GM12864 (cell line): ENCODE measurements at regions not wholly inside any gene's neighbourhood (a gene's known extent, or its start where the extent isn't known, plus 50 kb on each side); places are given as distances from the start of the nearest gene placed in this dataset.

Source experiments
- DNase-seq: peaks from one replicate; pipeline ENCODE4 v3.0.0-alpha.2; 2011; ENCODE audit warnings: low read depth
- H3K4me3 ChIP-seq: 2 replicates; pipeline ENCODE4 v1.5.1; 2011; ENCODE audit warnings: mild to moderate bottlenecking, low read depth, low read length, control low read depth
- TF ChIP-seq, protein P1 (sequence below): IDR thresholded peaks from 2 replicates; pipeline ENCODE4 v1.5.1; 2011; ENCODE audit warnings: low read depth, mild to moderate bottlenecking, moderate library complexity, low read length, control low read depth, inconsistent platforms; ENCODE audit errors: missing control alignments

GRCh38 chr7:54888067-54888733, 129.2 kb upstream of the SEC61G start:
- DNase-seq = no peak
- no peak overlapping the region for H3K4me3 ChIP-seq
- TF ChIP-seq, protein P1, sequence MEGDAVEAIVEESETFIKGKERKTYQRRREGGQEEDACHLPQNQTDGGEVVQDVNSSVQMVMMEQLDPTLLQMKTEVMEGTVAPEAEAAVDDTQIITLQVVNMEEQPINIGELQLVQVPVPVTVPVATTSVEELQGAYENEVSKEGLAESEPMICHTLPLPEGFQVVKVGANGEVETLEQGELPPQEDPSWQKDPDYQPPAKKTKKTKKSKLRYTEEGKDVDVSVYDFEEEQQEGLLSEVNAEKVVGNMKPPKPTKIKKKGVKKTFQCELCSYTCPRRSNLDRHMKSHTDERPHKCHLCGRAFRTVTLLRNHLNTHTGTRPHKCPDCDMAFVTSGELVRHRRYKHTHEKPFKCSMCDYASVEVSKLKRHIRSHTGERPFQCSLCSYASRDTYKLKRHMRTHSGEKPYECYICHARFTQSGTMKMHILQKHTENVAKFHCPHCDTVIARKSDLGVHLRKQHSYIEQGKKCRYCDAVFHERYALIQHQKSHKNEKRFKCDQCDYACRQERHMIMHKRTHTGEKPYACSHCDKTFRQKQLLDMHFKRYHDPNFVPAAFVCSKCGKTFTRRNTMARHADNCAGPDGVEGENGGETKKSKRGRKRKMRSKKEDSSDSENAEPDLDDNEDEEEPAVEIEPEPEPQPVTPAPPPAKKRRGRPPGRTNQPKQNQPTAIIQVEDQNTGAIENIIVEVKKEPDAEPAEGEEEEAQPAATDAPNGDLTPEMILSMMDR = no peak

GRCh38 chr7:54888734-54889082, 129.7 kb upstream of the SEC61G start:
- TF ChIP-seq, protein P1 = no peak
- no peak overlapping the region for H3K4me3 ChIP-seq
- no peak for DNase-seq

GRCh38 chr7:54897891-54898290, 120.9 kb upstream of the EGFR start:
- no peak for DNase-seq
- H3K4me3 ChIP-seq = no peak overlapping the region
- TF ChIP-seq, protein P1 = no peak

GRCh38 chr7:54898659-54899340, 120.0 kb upstream of the EGFR start:
- TF ChIP-seq, protein P1 = no peak
- no peak overlapping the region for H3K4me3 ChIP-seq
- no peak for DNase-seq

DNA sequence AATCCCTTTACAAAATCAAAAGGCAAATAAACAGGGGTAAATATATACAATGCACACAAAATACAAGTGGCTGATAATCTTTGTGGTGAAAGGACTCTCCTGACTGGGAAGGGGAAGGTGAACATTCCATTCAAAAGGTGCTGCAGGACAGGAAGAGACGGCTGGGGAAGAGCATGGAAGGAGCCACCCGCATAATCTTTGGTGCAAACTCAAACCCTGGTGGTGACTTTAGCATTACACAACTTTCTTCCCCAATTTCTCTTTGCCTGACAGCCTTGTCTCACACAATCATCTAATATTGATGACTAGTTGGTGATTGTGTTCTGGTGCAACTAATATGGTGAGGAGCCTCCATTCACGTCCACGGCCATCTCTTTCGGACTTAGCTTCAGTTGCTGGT, 117.0 kb upstream of the EGFR start:
- TF ChIP-seq, protein P1 = no peak
- no peak overlapping the region for H3K4me3 ChIP-seq
- DNase-seq = no peak

DNA sequence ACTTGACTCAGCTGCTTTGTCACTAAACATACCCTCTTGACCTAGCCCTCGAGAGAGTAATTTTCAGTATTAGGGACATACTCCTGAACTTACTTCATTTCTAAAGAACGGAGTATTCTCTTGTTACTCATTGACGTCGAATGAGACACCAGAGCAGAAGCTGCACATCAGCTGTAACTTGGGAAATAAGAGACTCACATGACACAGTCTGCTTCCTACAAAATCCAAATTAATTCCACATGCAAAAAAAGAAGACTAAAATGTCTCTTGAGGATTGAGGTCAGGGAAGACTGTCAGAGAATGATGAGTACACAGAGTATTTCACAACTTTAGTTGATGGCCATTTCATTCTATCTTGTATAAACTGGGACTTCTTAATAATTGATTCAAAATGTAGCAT, 114.7 kb upstream of the EGFR start:
- TF ChIP-seq, protein P1 = no peak
- H3K4me3 ChIP-seq = no peak overlapping the region
- DNase-seq = no peak

- no peak overlapping the region for H3K4me3 ChIP-seq
- no peak for DNase-seq
- TF ChIP-seq, protein P1 = no peak
These were observed 113.8 kb upstream of the EGFR start for GRCh38 chr7:54904986-54905385.
